ENCODE measurements at regions not wholly inside any gene's neighbourhood (a gene's known extent, or its start where the extent isn't known, plus 50 kb on each side); places are given as distances from the start of the nearest gene placed in this dataset.

GRCh38 chr2:187168720-187169713 lies 279.0 kb downstream of the CALCRL start:
- Histone ChIP-seq H3K4me1 (ENCODE audit: control insufficient read depth in 2 of 3, insufficient read depth in 2 of 3, low read depth in 1 of 3, low read length in 3 of 3) (no peaks in the 10 kb centered on the region), H3K4me3 (ENCODE audit: low read length in 3 of 3) (no peak overlapping the region), H3K9me3 (ENCODE audit: control insufficient read depth in 2 of 3, insufficient read depth in 1 of 3, low read length in 3 of 3) (no peaks in the 10 kb centered on the region), H3K9ac (ENCODE audit: low read length in 3 of 3) (no peak overlapping the region), H3K36me3 (ENCODE audit: control insufficient read depth in 2 of 3, insufficient read depth in 3 of 3, low read length in 3 of 3) (no peaks in the 10 kb centered on the region), H3K27me3 (ENCODE audit: control insufficient read depth, insufficient read depth, low read length) (no peaks in the 10 kb centered on the region), H3K27ac (ENCODE audit: low read depth in 2 of 2, low read length in 2 of 2) (no peak overlapping the region)
- TF ChIP-seq CTCF (IDR thresholded peaks at IDR 0.05; ENCODE audit: borderline replicate concordance, extremely low read depth, insufficient read depth): no peak
- FAIRE-seq (peak; percentile 39), DNase-seq (peak in 1 of 5 donors; percentile 39)
- intact Hi-C loops (cut with DNase I): no loop called here

- no peaks in the 10 kb centered on the region for H3K36me3 ChIP-seq (ENCODE audit: control insufficient read depth in 2 of 3, insufficient read depth in 3 of 3, low read length in 3 of 3)
- no peak overlapping the region for H3K4me3 ChIP-seq (ENCODE audit: low read length in 3 of 3)
- H3K27me3 ChIP-seq (ENCODE audit: control insufficient read depth, insufficient read depth, low read length): no peaks in the 10 kb centered on the region
- no peaks in the 10 kb centered on the region for H3K4me1 ChIP-seq (ENCODE audit: control insufficient read depth in 2 of 3, insufficient read depth in 2 of 3, low read depth in 1 of 3, low read length in 3 of 3)
- no peaks in the 10 kb centered on the region for H3K9me3 ChIP-seq (ENCODE audit: control insufficient read depth in 2 of 3, insufficient read depth in 1 of 3, low read length in 3 of 3)
- no peak for TF ChIP-seq CTCF (IDR thresholded peaks at IDR 0.05; ENCODE audit: borderline replicate concordance, extremely low read depth, insufficient read depth)
- H3K27ac ChIP-seq (ENCODE audit: low read depth in 2 of 2, low read length in 2 of 2): no peak overlapping the region
- no peak for DNase-seq
- intact Hi-C loops (cut with DNase I): no loop called here
- no peak for FAIRE-seq
- H3K9ac ChIP-seq (ENCODE audit: low read length in 3 of 3): no peak overlapping the region
Measured at GRCh38 chr2:187167491-187167890, 280.6 kb downstream of the CALCRL start.

GRCh38 chr2:187165936-187166610 lies 282.0 kb downstream of the CALCRL start:
- Histone ChIP-seq H3K27ac (ENCODE audit: low read depth in 2 of 2, low read length in 2 of 2) (no peak overlapping the region), H3K4me1 (ENCODE audit: control insufficient read depth in 2 of 3, insufficient read depth in 2 of 3, low read depth in 1 of 3, low read length in 3 of 3) (no peaks in the 10 kb centered on the region), H3K36me3 (ENCODE audit: control insufficient read depth in 2 of 3, insufficient read depth in 3 of 3, low read length in 3 of 3) (no peaks in the 10 kb centered on the region), H3K9me3 (ENCODE audit: control insufficient read depth in 2 of 3, insufficient read depth in 1 of 3, low read length in 3 of 3) (no peaks in the 10 kb centered on the region), H3K4me3 (ENCODE audit: low read length in 3 of 3) (no peak overlapping the region), H3K9ac (ENCODE audit: low read length in 3 of 3) (no peak overlapping the region), H3K27me3 (ENCODE audit: control insufficient read depth, insufficient read depth, low read length) (no peaks in the 10 kb centered on the region)
- no peak for TF ChIP-seq CTCF (IDR thresholded peaks at IDR 0.05; ENCODE audit: borderline replicate concordance, extremely low read depth, insufficient read depth)
- intact Hi-C loops (cut with DNase I): no loop called here
- no peak for FAIRE-seq
- DNase-seq: no peak

Measured in kidney (tissue), 13 donors.